ENCODE measurements at regions not wholly inside any gene's neighbourhood (a gene's known extent, or its start where the extent isn't known, plus 50 kb on each side); places are given as distances from the start of the nearest gene placed in this dataset.

GRCh38 chrX:34859191-34859590, 83.4 kb upstream of the FAM47B start (continued):
- TF ChIP-seq HOMEZ (CRISPR knock-in tag; IDR thresholded peaks at IDR 0.05; ENCODE audit: low read depth) (no peak), ZNF235 (CRISPR knock-in tag; IDR thresholded peaks at IDR 0.05; ENCODE audit: borderline replicate concordance) (no peak), ZNF180 (CRISPR knock-in tag; IDR thresholded peaks at IDR 0.05; ENCODE audit: borderline replicate concordance, low read depth) (no peak), ZNF562 (CRISPR knock-in tag; IDR thresholded peaks at IDR 0.05; ENCODE audit: borderline replicate concordance) (no peak), NKX3-1 (CRISPR knock-in tag; IDR thresholded peaks at IDR 0.05) (no peak), HNRNPUL1 (IDR thresholded peaks at IDR 0.05; ENCODE audit: low read depth, low read length) (no peak), TBX3 (IDR thresholded peaks at IDR 0.05; ENCODE audit: borderline replicate concordance) (no peak), ERF (CRISPR knock-in tag; IDR thresholded peaks at IDR 0.05) (no peak), DNMT3B (CRISPR knock-in tag; conservative IDR thresholded peaks at IDR 0.05) (no peak)

- WGBS (ENCODE audit: low lambda C conversion rate): 0% methylated on average over 1 of the region's 2 CpGs
- no peak for FAIRE-seq
Measured at GRCh38 chrX:34863906-34864305, 78.7 kb upstream of the FAM47B start.

More at GRCh38 chrX:34863906-34864305, 78.7 kb upstream of the FAM47B start:
- DNase-seq (ENCODE audit: low spot score) (no peak), ATAC-seq (no peak)
- POLR2A ChIA-PET: no interaction called here
- no peak overlapping the region for H3K9ac ChIP-seq (ENCODE audit: insufficient read depth, low read depth, low read length)
- H3K79me2 ChIP-seq (ENCODE audit: insufficient read depth, low read length): no peaks in the 10 kb centered on the region
- no TSS peak for BruUV-seq (replicated peaks)
- H3K4me1 ChIP-seq (ENCODE audit: insufficient read depth, low read length): no peaks in the 10 kb centered on the region
- CTCF ChIA-PET (ENCODE audit: low intra/inter-chr PET ratio, low total read pairs): no interaction called here
- intact Hi-C loops (cut with micrococcal nuclease; ENCODE audit: unreplicated experiment) (no loop called here), in situ Hi-C loops (cut with HindIII; ENCODE audit: extremely low pct_ligation_motif_present, low pct_unique_long_range_greater_than_20kb) (no loop called here)
- H3K9me3 ChIP-seq (ENCODE audit: low read length): peaks cover 5% of the 10 kb centered on the region
- no peaks in the 10 kb centered on the region for H4K20me1 ChIP-seq (ENCODE audit: insufficient read depth, low read length)
- TF ChIP-seq YEATS4 (CRISPR knock-in tag; IDR thresholded peaks at IDR 0.05; ENCODE audit: borderline replicate concordance) (no peak), HOXA3 (CRISPR knock-in tag; IDR thresholded peaks at IDR 0.05) (no peak), SNAI1 (CRISPR knock-in tag; IDR thresholded peaks at IDR 0.05; ENCODE audit: borderline replicate concordance) (no peak), ZNF549 (CRISPR knock-in tag; IDR thresholded peaks at IDR 0.05) (no peak), ZNF746 (CRISPR knock-in tag; IDR thresholded peaks at IDR 0.05) (no peak), IRF2 (CRISPR knock-in tag; IDR thresholded peaks at IDR 0.05) (no peak)
- no peak overlapping the region for H3K4me2 ChIP-seq (ENCODE audit: low read depth, low read length)
- no peaks in the 10 kb centered on the region for H3K27me3 ChIP-seq (ENCODE audit: control insufficient read depth in 1 of 2, insufficient read depth in 2 of 2, low read length in 2 of 2)
- no peak overlapping the region for H2AFZ ChIP-seq (ENCODE audit: low read length)
- no peak overlapping the region for H3K4me3 ChIP-seq (replicated peaks in 1 of 3; ENCODE audit: insufficient read depth in 1 of 3, low read depth in 2 of 3, low read length in 3 of 3)
- H3K36me3 ChIP-seq (replicated peaks in 1 of 2; ENCODE audit: control insufficient read depth in 1 of 2, insufficient read depth in 2 of 2, low read length in 2 of 2): no peaks in the 10 kb centered on the region
- no peak overlapping the region for H3K27ac ChIP-seq (ENCODE audit: extremely low read length, insufficient read depth, low read length)

Data from HepG2 (cell line).